Breast epithelium (tissue), 3 donors: ENCODE measurements at regions not wholly inside any gene's neighbourhood (a gene's known extent, or its start where the extent isn't known, plus 50 kb on each side); places are given as distances from the start of the nearest gene placed in this dataset.

ENCODE experiments used
- CTCF ChIP-seq, 3 donors: fragments of 450-650 bp; IDR thresholded peaks; one replicate each; pipeline ENCODE4 v1.5.1; 2016 to 2017; ENCODE audit warnings: antibody characterized with exemption in 3 of 3, mild to moderate bottlenecking in 3 of 3, moderate library complexity in 3 of 3
- POLR2A ChIP-seq: fragments of 450-650 bp; IDR thresholded peaks from one replicate; pipeline ENCODE4 v1.6.1; 2016; ENCODE audit warnings: antibody characterized with exemption, mild to moderate bottlenecking, moderate library complexity
- POLR2AphosphoS5 ChIP-seq, 3 donors: sonication (generic); formaldehyde crosslinking; IDR thresholded peaks; one replicate each; pipeline ENCODE4 v1.6.1; 2017; ENCODE audit warnings: antibody characterized with exemption in 3 of 3

- TF ChIP-seq CTCF (IDR thresholded peaks at IDR 0.05) (no peak), POLR2AphosphoS5 (IDR thresholded peaks at IDR 0.05) (no peak), POLR2A (no peak)
Observed at GRCh38 chr13:95485045-95485517, 67.4 kb upstream of the CLDN10 start.
